Neural cell (in vitro differentiated cells): ENCODE measurements at regions not wholly inside any gene's neighbourhood (a gene's known extent, or its start where the extent isn't known, plus 50 kb on each side); places are given as distances from the start of the nearest gene placed in this dataset.

Experiments
- CTCF ChIP-seq: fragments of 450-650 bp; IDR thresholded peaks from 2 replicates; pipeline ENCODE4 v1.5.1; 2014; ENCODE audit warnings: antibody characterized with exemption, mild to moderate bottlenecking, moderate library complexity; ENCODE audit not compliant: poor library complexity, severe bottlenecking
- EP300 ChIP-seq: fragments of 450-650 bp; conservative IDR thresholded peaks from 2 replicates; pipeline ENCODE4 v1.6.1; 2014; ENCODE audit warnings: antibody characterized with exemption, mild to moderate bottlenecking, moderate library complexity; ENCODE audit not compliant: poor library complexity, severe bottlenecking
- POLR2AphosphoS5 ChIP-seq: IDR thresholded peaks from 2 replicates; pipeline ENCODE4 v1.6.1; 2012
- RAD21 ChIP-seq: fragments of 450-650 bp; conservative IDR thresholded peaks from 2 replicates; pipeline ENCODE4 v1.6.1; 2014; ENCODE audit warnings: antibody characterized with exemption, mild to moderate bottlenecking, moderate library complexity
- REST ChIP-seq: IDR thresholded peaks from 2 replicates; pipeline ENCODE4 v1.6.1; 2012; ENCODE audit warnings: borderline replicate concordance

GRCh38 chr3:86648087-86648486 lies 342.9 kb downstream of the VGLL3 start:
- no peak for TF ChIP-seq REST
- TF ChIP-seq EP300, result no peak
- no peak for TF ChIP-seq RAD21
- no peak for TF ChIP-seq CTCF
- TF ChIP-seq POLR2AphosphoS5, result no peak
